Urinary bladder (tissue), 3 donors: ENCODE measurements at regions not wholly inside any gene's neighbourhood (a gene's known extent, or its start where the extent isn't known, plus 50 kb on each side); places are given as distances from the start of the nearest gene placed in this dataset.
"Not testable (repeated sequence)": the region's sequence is repeated elsewhere in the genome, so short reads cannot be mapped to it uniquely, and the experiment has no call there.

Experiments
- DNase-seq: peaks from one replicate; pipeline ENCODE4 v3.0.0-alpha.2; 2015; ENCODE audit errors: extremely low spot score
- H3K27ac ChIP-seq: one replicate; pipeline ENCODE4 v1.5.1; 2013; ENCODE audit warnings: low read depth, mild to moderate bottlenecking, moderate library complexity
- H3K36me3 ChIP-seq: one replicate; pipeline ENCODE4 v1.6.1; 2013; ENCODE audit warnings: mild to moderate bottlenecking, moderate library complexity; ENCODE audit not compliant: insufficient read depth
- H3K4me1 ChIP-seq: one replicate; pipeline ENCODE4 v1.6.1; 2013; ENCODE audit warnings: mild to moderate bottlenecking, moderate library complexity; ENCODE audit not compliant: insufficient read depth
- H3K4me3 ChIP-seq: one replicate; pipeline ENCODE4 v1.5.1; 2013; ENCODE audit warnings: low read depth, low read length
- WGBS: extraction: QIAGEN DNeasy Blood & Tissue Kit; methylation state at CpG from one replicate; pipeline ENCODE4 v1.1.7; 2013; 5-methylcytosine and 5-hydroxymethylcytosine counted together
- donor health status: healthy with polysubstance abuse.
- donor health status: healthy.

DNA sequence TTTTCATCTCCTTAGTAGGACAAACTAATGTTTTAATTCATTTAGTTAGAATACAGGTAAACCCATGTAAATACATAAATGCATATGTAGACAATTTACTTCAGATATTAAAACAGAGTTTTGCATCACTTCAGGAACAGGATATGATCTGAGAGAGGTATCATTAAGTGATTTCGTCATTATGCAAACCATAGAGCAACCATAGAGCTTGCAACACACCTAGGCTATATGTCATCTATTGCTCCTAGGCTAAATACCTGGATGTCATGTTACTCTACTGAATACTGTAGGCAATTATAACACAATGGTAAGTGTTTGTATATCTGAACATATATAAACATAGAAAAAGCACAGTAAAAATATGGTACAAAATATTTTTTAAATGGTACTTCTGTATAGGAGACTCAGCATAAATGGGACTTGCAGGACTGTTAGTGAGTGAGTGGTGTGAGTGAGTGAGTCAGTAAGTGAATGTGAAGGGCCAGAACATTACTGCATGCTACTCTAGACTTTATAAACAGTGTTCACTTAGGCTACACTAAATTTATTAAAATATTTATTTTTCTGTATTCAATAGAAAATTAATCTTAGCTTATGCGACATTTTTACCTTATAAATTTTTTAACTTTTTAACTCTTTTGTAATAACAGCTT is 1377.5 kb upstream of the CDH9 start:
- WGBS, result 86% methylated on average over 2 of the region's 2 CpGs
- DNase-seq, result no peak
- no peak overlapping the region for H3K27ac ChIP-seq

DNA sequence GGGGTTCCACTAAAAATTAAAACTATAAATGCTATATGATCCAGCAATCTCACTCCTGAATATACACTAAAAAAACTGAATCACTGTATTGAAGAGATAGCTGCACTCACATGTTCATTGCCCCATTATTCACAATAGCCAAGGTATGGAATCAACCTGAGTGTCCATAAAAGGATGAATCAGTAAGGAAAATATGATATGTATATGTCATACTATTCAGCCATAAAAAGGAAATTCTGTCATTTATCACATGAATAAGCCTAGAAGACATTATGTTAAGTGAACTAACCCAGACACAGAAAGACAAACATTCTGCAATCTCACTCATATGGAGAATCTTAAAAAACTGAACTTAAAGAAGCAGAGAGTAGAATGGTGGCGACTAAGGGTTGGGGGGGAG is 1376.2 kb upstream of the CDH9 start:
- no peak for DNase-seq
- H3K36me3 ChIP-seq, result no peaks in the 10 kb centered on the region
- no peaks in the 10 kb centered on the region for H3K4me1 ChIP-seq
- no peak overlapping the region for H3K27ac ChIP-seq
- 91% methylated on average over 1 of the region's 1 CpG for WGBS
- H3K4me3 ChIP-seq, result no peak overlapping the region

More for the DNA sequence above, 1377.5 kb upstream of the CDH9 start:
- no peak overlapping the region for H3K4me3 ChIP-seq
- H3K4me1 ChIP-seq, result no peaks in the 10 kb centered on the region
- no peaks in the 10 kb centered on the region for H3K36me3 ChIP-seq

DNA sequence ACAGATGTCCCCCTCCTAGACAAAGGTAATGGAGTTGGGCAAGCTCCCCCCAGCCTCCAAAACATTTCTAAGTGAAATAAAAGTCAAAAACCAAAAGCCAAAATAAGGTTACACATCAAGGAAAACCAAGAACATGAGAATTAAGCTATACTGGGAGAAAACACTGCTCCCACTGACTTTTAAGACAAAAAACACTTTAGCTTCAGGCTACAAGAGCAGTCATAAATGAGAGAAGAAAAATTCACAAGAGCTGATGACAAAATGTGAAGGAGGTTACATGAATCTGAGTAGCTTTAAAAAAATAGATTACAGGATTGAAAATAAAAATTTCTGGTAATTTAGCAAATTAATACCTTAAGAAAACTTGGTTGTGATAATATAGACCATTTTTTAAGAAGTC is 1370.3 kb upstream of the CDH9 start:
- Histone ChIP-seq H3K4me3 (no peak overlapping the region), H3K4me1 (no peaks in the 10 kb centered on the region), H3K27ac (no peak overlapping the region), H3K36me3 (peaks cover 1% of the 10 kb centered on the region)
- no peak for DNase-seq

DNA sequence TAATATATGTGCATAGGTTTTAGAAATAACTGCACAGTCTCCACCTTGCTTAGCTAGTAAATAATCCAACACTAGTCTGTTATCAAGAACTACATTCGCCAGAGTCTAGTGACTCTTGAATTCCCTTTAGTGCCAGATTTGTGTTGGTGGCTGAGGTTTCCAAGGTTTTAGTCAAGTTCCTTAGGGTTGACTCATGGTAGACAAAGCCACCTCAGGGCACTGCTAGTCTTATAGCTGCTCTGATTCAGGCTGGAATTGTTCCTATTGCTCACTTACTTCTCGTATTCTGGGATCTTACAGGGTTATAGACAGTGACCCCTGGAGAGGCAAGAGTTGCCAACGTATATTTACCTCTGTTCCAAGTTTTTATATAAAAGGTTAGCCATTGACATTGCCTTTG is 1369.8 kb upstream of the CDH9 start:
- H3K4me1 ChIP-seq, result no peaks in the 10 kb centered on the region
- no peak for DNase-seq
- peaks cover 1% of the 10 kb centered on the region for H3K36me3 ChIP-seq
- no peak overlapping the region for H3K27ac ChIP-seq
- H3K4me3 ChIP-seq, result no peak overlapping the region
- WGBS, result 82% methylated on average over 3 of the region's 3 CpGs

DNA sequence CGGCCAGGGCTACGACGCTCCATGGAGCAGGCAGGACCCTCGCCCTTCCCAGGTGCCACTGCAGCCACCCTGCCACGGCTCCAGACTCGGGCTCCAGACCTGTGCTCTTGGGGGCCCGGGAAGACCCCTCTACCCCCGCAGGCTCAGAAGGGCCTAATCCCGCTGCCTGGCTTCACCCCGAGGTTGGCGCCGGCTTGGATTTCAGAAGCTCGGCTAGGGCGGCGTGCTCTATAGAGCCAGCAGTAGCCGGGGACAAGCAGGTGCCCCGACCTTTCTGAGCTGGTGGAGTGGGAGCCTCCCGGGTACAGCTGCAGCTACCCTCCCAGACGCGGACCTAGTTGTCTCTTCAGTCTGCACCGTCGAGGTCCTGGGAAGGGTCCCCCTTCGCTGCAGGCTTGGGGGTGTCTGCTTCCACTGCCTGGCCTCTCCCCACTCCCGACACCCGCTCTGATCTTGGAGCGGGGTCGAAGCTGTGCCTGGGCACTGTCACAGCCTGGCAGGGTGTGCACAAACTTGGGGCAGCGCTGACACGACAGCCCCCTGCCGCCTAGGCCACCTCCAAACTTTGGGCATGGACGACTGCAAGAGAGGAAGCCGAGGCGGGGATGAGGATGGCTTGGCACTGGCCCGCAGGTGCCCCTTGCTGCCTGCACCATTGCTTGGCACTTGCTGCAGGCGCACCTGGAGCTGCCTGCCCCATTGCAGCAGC is 1366.1 kb upstream of the CDH9 start:
- DNase-seq, result no peak
- Histone ChIP-seq H3K4me1 (no peaks in the 10 kb centered on the region), H3K4me3 (no peak overlapping the region), H3K27ac (no peak overlapping the region), H3K36me3 (peaks cover 1% of the 10 kb centered on the region)
- 97% methylated on average over 35 of the region's 35 CpGs for WGBS

DNA sequence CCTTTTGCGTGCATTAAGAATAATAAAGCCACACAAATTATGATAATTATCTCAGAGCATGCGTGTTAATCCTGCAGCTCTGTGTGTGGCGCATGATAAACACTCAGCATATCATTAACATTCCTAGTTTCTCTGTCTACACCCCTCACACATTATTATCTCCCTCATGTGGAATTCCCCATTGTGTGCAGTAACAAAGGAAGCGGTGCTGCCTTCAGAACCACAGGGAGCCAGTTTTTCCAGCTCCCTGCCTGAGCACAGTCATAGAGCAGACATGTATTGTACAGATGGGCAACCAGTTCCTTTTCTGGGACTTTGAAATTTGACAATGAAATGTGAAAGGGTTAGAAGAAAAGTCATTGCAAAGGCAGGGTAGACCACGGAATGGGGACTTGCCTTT is 1365.5 kb upstream of the CDH9 start:
- DNase-seq, result no peak
- WGBS, result 91% methylated on average over 5 of the region's 5 CpGs
- Histone ChIP-seq H3K4me1 (no peaks in the 10 kb centered on the region), H3K36me3 (peaks cover 1% of the 10 kb centered on the region), H3K4me3 (no peak overlapping the region), H3K27ac (no peak overlapping the region)

DNA sequence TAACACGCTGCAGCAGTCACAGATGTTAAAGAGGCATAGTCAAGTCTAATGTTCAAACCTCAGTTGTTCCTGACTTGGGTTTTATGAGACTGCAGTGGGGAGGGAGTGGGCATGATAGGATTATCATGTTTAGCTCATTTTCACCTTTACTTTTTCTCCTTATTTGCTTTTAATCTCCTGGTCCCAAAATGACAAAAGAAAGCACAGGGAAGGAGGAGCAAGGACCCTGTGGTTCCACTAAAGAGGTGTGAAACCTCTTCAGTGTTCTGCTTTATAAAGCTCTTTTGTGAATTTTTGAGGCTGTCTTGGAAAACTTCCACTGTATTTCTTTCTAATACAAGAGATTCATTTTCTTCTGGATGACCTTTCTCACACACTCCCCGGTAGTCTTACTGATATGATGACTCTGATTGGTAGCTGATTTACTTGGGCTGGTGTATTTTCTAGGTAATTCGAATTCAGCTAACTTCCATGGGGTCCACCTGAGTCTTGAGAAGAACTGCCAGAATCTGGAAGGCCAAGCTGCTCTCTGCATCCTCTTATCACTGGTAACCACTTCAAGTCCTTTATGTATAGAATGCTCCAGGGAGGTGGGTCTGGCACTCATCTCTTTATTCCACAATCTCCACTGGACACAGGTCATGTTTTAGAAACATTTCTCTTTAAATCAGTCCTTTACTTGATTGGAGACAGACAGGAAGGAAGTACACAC is 1364.4 kb upstream of the CDH9 start:
- Histone ChIP-seq H3K27ac (no peak overlapping the region), H3K4me3 (no peak overlapping the region), H3K36me3 (peaks cover 1% of the 10 kb centered on the region), H3K4me1 (no peaks in the 10 kb centered on the region)
- 85% methylated on average over 3 of the region's 3 CpGs for WGBS
- DNase-seq, result no peak

DNA sequence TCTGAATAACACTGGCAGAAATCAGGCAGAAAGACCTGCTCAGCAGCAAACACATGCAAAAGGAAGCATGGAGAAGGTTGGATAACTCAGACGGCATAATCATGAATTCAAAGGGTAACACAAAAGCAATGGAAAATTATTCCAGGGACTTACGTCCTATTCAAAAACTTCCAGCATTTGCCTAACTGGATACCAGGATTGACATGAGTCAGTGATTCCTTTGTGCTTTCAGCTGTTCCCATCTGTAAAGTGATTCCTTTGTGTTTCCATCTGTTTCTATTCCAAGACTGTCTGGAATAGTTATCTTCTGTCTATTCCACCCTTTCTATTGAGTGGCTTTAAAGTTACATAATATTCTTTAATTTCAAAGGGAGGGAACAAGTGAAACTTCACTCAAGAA is 1361.7 kb upstream of the CDH9 start:
- Histone ChIP-seq H3K36me3 (no peaks in the 10 kb centered on the region), H3K4me1 (no peaks in the 10 kb centered on the region), H3K4me3 (no peak overlapping the region), H3K27ac (no peak overlapping the region)
- DNase-seq, result no peak
- WGBS, result 87% methylated on average over 2 of the region's 2 CpGs

DNA sequence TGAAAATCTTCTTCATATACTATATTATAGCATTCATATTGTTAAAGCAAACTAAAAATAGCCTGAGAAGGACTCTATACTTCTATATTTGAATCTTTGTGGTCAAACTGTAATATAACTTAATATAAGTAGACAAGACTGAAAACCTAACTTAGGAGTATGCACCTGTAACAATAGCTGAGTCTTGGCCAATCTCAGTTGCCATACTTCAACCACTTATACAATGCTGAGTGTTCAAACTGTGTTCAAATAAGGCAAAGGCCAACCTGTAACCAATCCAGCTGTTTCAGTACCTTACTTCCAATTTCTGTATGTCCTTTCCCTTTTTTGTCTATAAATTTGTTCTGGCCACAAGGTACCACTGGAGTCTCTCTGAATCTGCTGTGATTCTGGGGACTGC is 1360.8 kb upstream of the CDH9 start:
- no peak for DNase-seq
- no peaks in the 10 kb centered on the region for H3K4me1 ChIP-seq
- H3K4me3 ChIP-seq, result no peak overlapping the region
- no peaks in the 10 kb centered on the region for H3K36me3 ChIP-seq
- no peak overlapping the region for H3K27ac ChIP-seq

DNA sequence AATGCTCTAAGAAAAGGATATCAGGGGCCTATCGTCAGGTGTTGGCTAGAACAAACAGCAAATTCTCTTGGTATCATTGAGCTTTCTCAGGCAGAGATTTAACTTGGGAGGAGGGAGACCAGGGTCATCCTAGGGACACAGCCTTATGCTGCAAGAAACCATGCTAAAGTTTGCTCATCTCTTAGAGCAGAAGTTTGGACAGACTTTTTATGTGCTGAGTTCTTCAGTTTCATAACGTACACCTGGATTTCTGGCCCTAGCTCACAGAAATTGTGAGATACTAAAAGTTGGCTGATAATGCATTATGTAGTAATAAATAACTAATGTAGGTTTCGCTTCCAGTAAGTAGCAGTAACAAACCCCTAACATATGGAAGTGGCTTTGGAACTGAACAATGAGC is 1359.8 kb upstream of the CDH9 start:
- DNase-seq, result no peak
- Histone ChIP-seq H3K36me3 (no peaks in the 10 kb centered on the region), H3K27ac (no peak overlapping the region), H3K4me3 (no peak overlapping the region), H3K4me1 (no peaks in the 10 kb centered on the region)
- whole genome bisulfite sequencing, result 52% methylated on average over 3 of the region's 3 CpGs

DNA sequence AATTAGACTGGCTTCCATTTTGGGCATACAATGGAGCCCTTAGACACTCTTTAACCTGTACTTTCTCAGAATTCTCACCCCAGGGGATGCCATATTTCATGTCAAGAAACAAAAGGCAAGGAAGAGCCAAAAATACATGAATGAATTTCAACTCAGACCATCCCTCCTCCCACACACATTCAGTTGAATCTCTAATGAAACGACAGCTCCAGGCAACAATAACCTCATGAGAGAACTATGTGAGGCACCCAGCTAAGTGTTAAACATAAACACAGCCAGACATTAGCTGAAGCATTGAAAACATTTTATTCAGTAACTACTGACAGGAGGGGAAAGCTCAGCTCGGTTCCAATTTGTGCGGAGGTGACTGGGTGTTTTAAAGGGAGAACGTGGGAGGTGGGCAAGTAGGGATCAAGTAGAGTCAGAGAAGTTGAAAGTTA is 1359.1 kb upstream of the CDH9 start:
- 28% methylated on average over 4 of the region's 4 CpGs for WGBS
- H3K36me3 ChIP-seq, result no peaks in the 10 kb centered on the region
- no peak for DNase-seq

DNA sequence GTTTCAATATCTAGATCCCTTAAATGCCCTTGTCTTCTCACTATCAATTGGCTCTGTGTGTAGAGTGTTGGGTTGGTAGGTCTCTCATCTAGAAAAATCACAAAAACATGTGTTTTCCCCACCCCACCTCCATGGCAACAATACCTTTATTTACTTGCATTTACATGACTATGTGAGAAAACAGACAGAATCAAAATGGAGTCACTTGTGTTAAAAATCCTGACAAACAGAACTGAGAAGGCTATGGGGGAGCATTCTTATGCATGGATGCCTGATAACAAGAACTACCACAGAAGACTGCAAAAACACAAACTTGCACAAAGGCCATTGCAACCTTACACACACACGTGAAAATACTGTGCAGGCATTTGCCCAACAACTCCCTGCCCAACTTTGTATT is 1352.9 kb upstream of the CDH9 start:
- 86% methylated on average over 1 of the region's 1 CpG for WGBS
- H3K4me1 ChIP-seq, result no peaks in the 10 kb centered on the region
- H3K27ac ChIP-seq, result no peak overlapping the region
- no peak for DNase-seq
- no peaks in the 10 kb centered on the region for H3K36me3 ChIP-seq
- no peak overlapping the region for H3K4me3 ChIP-seq

More for the DNA sequence above, 1359.1 kb upstream of the CDH9 start:
- Histone ChIP-seq H3K4me1 (no peaks in the 10 kb centered on the region), H3K4me3 (no peak overlapping the region), H3K27ac (no peak overlapping the region)

DNA sequence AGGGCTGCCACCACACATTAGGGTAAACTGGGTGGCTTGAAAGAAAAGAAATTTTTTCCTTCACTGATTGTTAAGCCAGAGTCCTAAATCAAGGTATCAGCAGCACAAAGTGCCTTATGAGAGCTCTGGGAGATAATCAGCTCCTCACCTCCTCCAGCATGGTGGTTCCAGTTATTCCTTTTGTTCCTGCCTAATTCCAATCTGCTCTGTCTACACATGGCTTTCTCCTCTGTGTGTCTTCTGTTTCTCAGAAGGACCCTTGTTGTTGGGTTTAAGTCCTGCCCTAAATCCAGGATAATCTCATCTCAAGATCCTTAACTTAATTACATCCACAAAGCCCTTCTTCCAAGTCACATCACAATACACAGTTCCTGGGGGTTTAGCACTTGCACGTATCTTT is 1352.0 kb upstream of the CDH9 start:
- H3K27ac ChIP-seq, result no peak overlapping the region
- no peaks in the 10 kb centered on the region for H3K4me1 ChIP-seq
- H3K36me3 ChIP-seq, result no peaks in the 10 kb centered on the region
- WGBS, result 48% methylated on average over 1 of the region's 1 CpG
- DNase-seq, result no peak
- no peak overlapping the region for H3K4me3 ChIP-seq

DNA sequence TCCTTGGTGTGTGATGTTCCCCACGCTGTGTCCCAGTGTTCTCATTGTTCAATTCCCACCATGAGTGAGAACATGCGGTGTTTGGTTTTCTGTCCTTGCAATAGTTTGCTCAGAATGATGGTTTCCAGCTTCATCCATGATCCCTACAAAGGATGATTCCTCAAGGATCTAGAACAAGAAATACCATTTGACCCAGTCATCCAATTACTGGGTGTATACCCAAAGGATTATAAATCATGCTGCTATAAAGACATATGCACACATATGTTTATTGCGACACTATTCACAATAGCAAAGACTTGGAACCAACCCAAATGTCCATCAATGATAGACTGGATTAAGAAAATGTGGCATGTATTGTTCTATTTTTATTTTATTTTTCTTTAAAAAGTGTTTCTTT is 1351.3 kb upstream of the CDH9 start:
- not testable (repeated sequence) for H3K36me3 ChIP-seq, H3K27ac ChIP-seq, H3K4me1 ChIP-seq, H3K4me3 ChIP-seq, DNase-seq
- 90% methylated on average over 3 of the region's 3 CpGs for WGBS
